Vagina (tissue), 2 donors: ENCODE measurements at regions not wholly inside any gene's neighbourhood (a gene's known extent, or its start where the extent isn't known, plus 50 kb on each side); places are given as distances from the start of the nearest gene placed in this dataset.

ENCODE experiments used
- POLR2A ChIP-seq, 2 donors: fragments of 450-650 bp; IDR thresholded peaks; one replicate each; pipeline ENCODE4 v1.6.1; 2017; ENCODE audit warnings: antibody characterized with exemption in 2 of 2, mild to moderate bottlenecking in 2 of 2, moderate library complexity in 2 of 2
- TF ChIP-seq, protein P1 (sequence below), 3 experiments: fragments of 450-650 bp in 2 of 3; fragments of 200-600 bp in 1 of 3; sonication (generic) in 1 of 3; IDR thresholded peaks; one replicate each; pipeline ENCODE4 v1.5.1; 2017 to 2019; ENCODE audit warnings: antibody characterized with exemption in 3 of 3, mild to moderate bottlenecking in 2 of 3, moderate library complexity in 2 of 3

- TF ChIP-seq POLR2A (IDR thresholded peaks at IDR 0.05) = no peak
- TF ChIP-seq, protein P1, sequence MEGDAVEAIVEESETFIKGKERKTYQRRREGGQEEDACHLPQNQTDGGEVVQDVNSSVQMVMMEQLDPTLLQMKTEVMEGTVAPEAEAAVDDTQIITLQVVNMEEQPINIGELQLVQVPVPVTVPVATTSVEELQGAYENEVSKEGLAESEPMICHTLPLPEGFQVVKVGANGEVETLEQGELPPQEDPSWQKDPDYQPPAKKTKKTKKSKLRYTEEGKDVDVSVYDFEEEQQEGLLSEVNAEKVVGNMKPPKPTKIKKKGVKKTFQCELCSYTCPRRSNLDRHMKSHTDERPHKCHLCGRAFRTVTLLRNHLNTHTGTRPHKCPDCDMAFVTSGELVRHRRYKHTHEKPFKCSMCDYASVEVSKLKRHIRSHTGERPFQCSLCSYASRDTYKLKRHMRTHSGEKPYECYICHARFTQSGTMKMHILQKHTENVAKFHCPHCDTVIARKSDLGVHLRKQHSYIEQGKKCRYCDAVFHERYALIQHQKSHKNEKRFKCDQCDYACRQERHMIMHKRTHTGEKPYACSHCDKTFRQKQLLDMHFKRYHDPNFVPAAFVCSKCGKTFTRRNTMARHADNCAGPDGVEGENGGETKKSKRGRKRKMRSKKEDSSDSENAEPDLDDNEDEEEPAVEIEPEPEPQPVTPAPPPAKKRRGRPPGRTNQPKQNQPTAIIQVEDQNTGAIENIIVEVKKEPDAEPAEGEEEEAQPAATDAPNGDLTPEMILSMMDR (IDR thresholded peaks at IDR 0.05) = no peak
Observed at GRCh38 chr7:83276250-83276649, 113.6 kb upstream of the PCLO start.
